CD4-positive, alpha-beta T cell treated with Interleukin-15 for 4 hours (primary cell): ENCODE measurements at regions not wholly inside any gene's neighbourhood (a gene's known extent, or its start where the extent isn't known, plus 50 kb on each side); places are given as distances from the start of the nearest gene placed in this dataset.
A peak's percentile ranks its signal among the peaks of the same experiment; 100 is the strongest.

Experiments
- DNase-seq: peaks from one replicate; pipeline ENCODE4 v3.0.0-alpha.2; 2020; ENCODE audit warnings: low spot score

- DNase-seq: peak; percentile 25
Measured at GRCh38 chr6:166106076-166106686, 61.5 kb downstream of the TBXT start.

GRCh38 chr6:166105341-166106075 lies 62.1 kb downstream of the TBXT start:
- DNase-seq: no peak

- DNase-seq: no peak
Measured at GRCh38 chr6:166104872-166105271, 62.8 kb downstream of the TBXT start.

- no peak for DNase-seq
Measured at GRCh38 chr6:166104107-166104506, 63.5 kb downstream of the TBXT start.

- DNase-seq: no peak
Measured at GRCh38 chr6:166101819-166102419, 65.7 kb downstream of the TBXT start.

- DNase-seq: peak; percentile 14
Measured at GRCh38 chr6:166097914-166098522, 69.6 kb downstream of the TBXT start.

- no peak for DNase-seq
Measured at GRCh38 chr6:166087852-166088251, 79.8 kb downstream of the TBXT start.

- DNase-seq: no peak
Measured at GRCh38 chr6:166087246-166087645, 80.4 kb downstream of the TBXT start.

- no peak for DNase-seq
Measured at GRCh38 chr6:166085500-166085899, 82.2 kb downstream of the TBXT start.

- DNase-seq: no peak
Measured at GRCh38 chr6:166084951-166085350, 82.7 kb downstream of the TBXT start.

- no peak for DNase-seq
Measured at GRCh38 chr6:166079841-166080240, 87.8 kb downstream of the TBXT start.

GRCh38 chr6:166078294-166078693 lies 89.4 kb downstream of the TBXT start:
- no peak for DNase-seq

- DNase-seq: no peak
Measured at GRCh38 chr6:166076625-166077024, 91.0 kb downstream of the TBXT start.

GRCh38 chr6:166075925-166076324 lies 91.7 kb downstream of the TBXT start:
- no peak for DNase-seq

GRCh38 chr6:166075186-166075585 lies 92.5 kb downstream of the TBXT start:
- DNase-seq: no peak

GRCh38 chr6:166073082-166073481 lies 94.6 kb downstream of the TBXT start:
- DNase-seq: no peak

GRCh38 chr6:166068768-166069167 lies 98.9 kb downstream of the TBXT start:
- DNase-seq: no peak

- no peak for DNase-seq
Measured at GRCh38 chr6:166058064-166058739, 109.4 kb downstream of the TBXT start.

GRCh38 chr6:166057431-166057830 lies 110.2 kb downstream of the TBXT start:
- DNase-seq: no peak

GRCh38 chr6:166056637-166057036 lies 111.0 kb downstream of the TBXT start:
- DNase-seq: no peak

GRCh38 chr6:166055801-166056200 lies 111.8 kb downstream of the TBXT start:
- DNase-seq: no peak

- no peak for DNase-seq
Measured at GRCh38 chr6:166052837-166053236, 114.8 kb downstream of the TBXT start.
